Nephron (organoid): ENCODE measurements at regions not wholly inside any gene's neighbourhood (a gene's known extent, or its start where the extent isn't known, plus 50 kb on each side); places are given as distances from the start of the nearest gene placed in this dataset.

ENCODE experiments used
- H3K27ac Mint-ChIP-seq, 3 experiments: 2 replicates each; pipeline ENCODE4 v1.8.0; 2020; ENCODE audit warnings: mixed read lengths in 3 of 3, mild to moderate bottlenecking in 2 of 3, moderate library complexity in 1 of 3
- H3K27me3 Mint-ChIP-seq: 2 replicates; pipeline ENCODE4 v1.8.0; 2021; ENCODE audit warnings: low read depth, mild to moderate bottlenecking, moderate library complexity, mixed read lengths
- H3K36me3 Mint-ChIP-seq: 2 replicates; pipeline ENCODE4 v1.8.0; 2020; ENCODE audit warnings: low read depth, mixed read lengths
- H3K4me1 Mint-ChIP-seq: 2 replicates; pipeline ENCODE4 v1.8.0; 2020; ENCODE audit warnings: mixed read lengths
- H3K4me3 Mint-ChIP-seq, 3 experiments: 2 replicates each; pipeline ENCODE4 v1.8.0; 2020; ENCODE audit warnings: mild to moderate bottlenecking in 3 of 3, mixed read lengths in 3 of 3, moderate library complexity in 2 of 3
- H3K9me3 Mint-ChIP-seq: 2 replicates; pipeline ENCODE4 v1.8.0; 2020; ENCODE audit warnings: mixed read lengths
- CTCF ChIP-seq, 3 experiments: fragments of 200-600 bp; sonication (generic); IDR thresholded peaks; one replicate each; pipeline ENCODE4 v1.5.0; 2021; ENCODE audit warnings: antibody characterized with exemption in 3 of 3; ENCODE audit not compliant: unreplicated experiment in 3 of 3

GRCh38 chr1:188247255-188247654 lies 1418.5 kb downstream of the PLA2G4A start:
- Mint-ChIP-seq H3K27ac (no peak overlapping the region), H3K4me1 (no peaks in the 10 kb centered on the region), H3K27me3 (no peaks in the 10 kb centered on the region), H3K4me3 (no peak overlapping the region), H3K36me3 (no peaks in the 10 kb centered on the region), H3K9me3 (no peaks in the 10 kb centered on the region)
- TF ChIP-seq CTCF (IDR thresholded peaks at IDR 0.05; ENCODE audit: unreplicated experiment in 3 of 3), result no peak

GRCh38 chr1:188249811-188250210 lies 1421.1 kb downstream of the PLA2G4A start:
- H3K9me3 Mint-ChIP-seq, result no peaks in the 10 kb centered on the region

DNA sequence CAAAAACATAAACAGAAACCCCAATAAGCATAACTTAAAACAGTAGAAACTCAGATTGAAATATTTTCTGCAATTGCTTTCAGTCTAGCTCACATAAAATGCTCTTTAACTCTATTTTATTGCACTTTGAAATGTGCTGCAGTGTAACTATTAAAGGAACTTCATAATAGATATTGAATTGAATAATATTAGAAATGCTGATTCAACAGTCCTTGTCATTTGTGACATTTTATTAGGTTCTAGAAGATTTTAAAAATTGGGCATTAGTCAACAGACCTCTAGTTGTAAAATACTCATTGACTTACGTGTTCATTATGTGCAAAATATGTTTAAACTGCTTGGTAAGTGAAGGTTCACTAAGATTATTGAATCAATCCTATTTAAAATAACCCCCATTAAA lies 1422.3 kb downstream of the PLA2G4A start:
- Mint-ChIP-seq H3K4me3 (no peak overlapping the region), H3K36me3 (no peaks in the 10 kb centered on the region), H3K27ac (no peak overlapping the region), H3K9me3 (peaks cover 5% of the 10 kb centered on the region), H3K27me3 (no peaks in the 10 kb centered on the region), H3K4me1 (no peaks in the 10 kb centered on the region)
- no peak for TF ChIP-seq CTCF (IDR thresholded peaks at IDR 0.05; ENCODE audit: unreplicated experiment in 3 of 3)

More at GRCh38 chr1:188249811-188250210, 1421.1 kb downstream of the PLA2G4A start:
- Mint-ChIP-seq H3K27ac (no peak overlapping the region), H3K27me3 (no peaks in the 10 kb centered on the region), H3K4me3 (no peak overlapping the region), H3K36me3 (no peaks in the 10 kb centered on the region), H3K4me1 (no peaks in the 10 kb centered on the region)
- TF ChIP-seq CTCF (IDR thresholded peaks at IDR 0.05; ENCODE audit: unreplicated experiment in 3 of 3), result no peak

GRCh38 chr1:188261849-188262248 lies 1433.1 kb downstream of the PLA2G4A start:
- peaks cover 5% of the 10 kb centered on the region for H3K36me3 Mint-ChIP-seq
- no peaks in the 10 kb centered on the region for H3K4me1 Mint-ChIP-seq
- no peak overlapping the region for H3K27ac Mint-ChIP-seq
- TF ChIP-seq CTCF (IDR thresholded peaks at IDR 0.05; ENCODE audit: unreplicated experiment in 3 of 3), result no peak
- H3K27me3 Mint-ChIP-seq, result no peaks in the 10 kb centered on the region
- no peak overlapping the region for H3K4me3 Mint-ChIP-seq
- H3K9me3 Mint-ChIP-seq, result peaks cover 27% of the 10 kb centered on the region

GRCh38 chr1:188269956-188270355 lies 1441.2 kb downstream of the PLA2G4A start:
- Mint-ChIP-seq H3K27ac (no peak overlapping the region), H3K27me3 (no peaks in the 10 kb centered on the region), H3K36me3 (no peaks in the 10 kb centered on the region), H3K4me3 (no peak overlapping the region), H3K4me1 (no peaks in the 10 kb centered on the region), H3K9me3 (no peaks in the 10 kb centered on the region)
- no peak for TF ChIP-seq CTCF (IDR thresholded peaks at IDR 0.05; ENCODE audit: unreplicated experiment in 3 of 3)

DNA sequence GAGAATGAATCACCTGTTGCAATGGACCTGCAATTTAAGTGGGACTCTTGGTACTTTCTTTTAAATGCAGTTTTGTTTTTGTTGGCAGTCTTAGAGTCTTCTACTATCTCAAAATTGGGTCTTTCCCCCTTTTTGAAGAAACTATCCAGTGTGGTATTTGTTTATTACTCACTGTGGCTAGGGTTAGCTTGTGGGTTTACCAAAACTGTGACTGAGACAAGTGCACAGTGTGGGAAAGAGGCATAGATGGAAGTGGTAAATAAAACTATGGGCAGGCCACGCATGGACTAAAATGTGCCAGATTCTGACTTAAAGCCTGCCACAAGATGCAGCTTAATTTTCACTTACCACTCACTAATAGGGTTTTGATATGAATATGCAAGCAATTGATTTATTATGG lies 1441.7 kb downstream of the PLA2G4A start:
- H3K9me3 Mint-ChIP-seq, result no peaks in the 10 kb centered on the region
- H3K4me1 Mint-ChIP-seq, result no peaks in the 10 kb centered on the region
- no peaks in the 10 kb centered on the region for H3K36me3 Mint-ChIP-seq
- no peak overlapping the region for H3K4me3 Mint-ChIP-seq
- no peak overlapping the region for H3K27ac Mint-ChIP-seq
- no peak for TF ChIP-seq CTCF (IDR thresholded peaks at IDR 0.05; ENCODE audit: unreplicated experiment in 3 of 3)
- H3K27me3 Mint-ChIP-seq, result no peaks in the 10 kb centered on the region
